ENCODE measurements at regions not wholly inside any gene's neighbourhood (a gene's known extent, or its start where the extent isn't known, plus 50 kb on each side); places are given as distances from the start of the nearest gene placed in this dataset.
"Not testable (repeated sequence)": the region's sequence is repeated elsewhere in the genome, so short reads cannot be mapped to it uniquely, and the experiment has no call there.

GRCh38 chr7:106441343-106441742 lies 156.6 kb upstream of the NAMPT start:
- H3K4me3 ChIP-seq (ENCODE audit: low read length); DNase-seq (ENCODE audit: low read depth, low spot score): not testable (repeated sequence)

DNA sequence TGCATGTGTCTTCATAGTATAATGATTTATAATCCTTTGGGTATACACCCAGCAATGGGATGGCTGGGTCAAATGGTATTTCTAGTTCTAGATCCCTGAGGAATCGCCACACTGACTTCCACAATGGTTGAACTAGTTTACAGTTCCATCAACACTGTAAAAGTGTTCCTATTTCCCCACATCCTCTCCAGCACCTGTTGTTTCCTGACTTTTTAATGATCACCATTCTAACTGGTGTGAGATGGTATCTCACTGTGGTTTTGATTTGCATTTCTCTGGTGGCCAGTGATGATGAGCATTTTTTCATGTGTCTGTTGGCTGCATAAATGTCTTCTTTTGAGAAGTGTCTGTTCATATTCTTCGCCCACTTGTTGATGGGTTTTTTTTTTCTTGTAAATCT lies 152.2 kb upstream of the NAMPT start:
- not testable (repeated sequence) for DNase-seq (ENCODE audit: low read depth, low spot score); H3K4me3 ChIP-seq (ENCODE audit: low read length)

GRCh38 chr7:106433377-106433776 lies 148.6 kb upstream of the NAMPT start:
- no peak overlapping the region for H3K4me3 ChIP-seq (ENCODE audit: low read length)
- DNase-seq (ENCODE audit: low read depth, low spot score), result no peak

- DNase-seq (ENCODE audit: low read depth, low spot score), result no peak
- no peak overlapping the region for H3K4me3 ChIP-seq (ENCODE audit: low read length)
Observed at GRCh38 chr7:106430535-106431455, 146.0 kb upstream of the NAMPT start.

- DNase-seq (ENCODE audit: low read depth, low spot score), result no peak
- H3K4me3 ChIP-seq (ENCODE audit: low read length), result no peak overlapping the region
Observed at GRCh38 chr7:106430103-106430502, 145.3 kb upstream of the NAMPT start.

DNA sequence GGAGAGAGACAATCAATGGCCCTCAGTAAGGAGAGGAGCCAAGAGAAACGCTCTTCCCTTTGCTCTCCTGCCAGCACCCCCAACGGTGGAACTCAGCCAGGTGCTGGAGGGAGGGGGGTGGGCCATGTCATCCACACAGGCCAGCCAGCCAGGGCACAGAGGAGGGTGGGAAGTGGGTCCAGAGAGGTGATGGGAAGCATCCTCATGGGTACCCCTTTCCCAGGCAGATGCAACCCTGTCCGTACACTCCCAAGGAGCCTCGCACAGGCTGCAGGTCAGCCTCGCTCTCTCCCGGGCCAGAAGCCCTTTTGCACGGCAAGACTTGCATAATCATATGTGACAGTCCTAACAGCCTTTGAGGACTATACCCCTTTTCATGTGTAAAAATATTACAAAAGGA lies 142.0 kb upstream of the NAMPT start:
- H3K4me3 ChIP-seq (ENCODE audit: low read length), result no peak overlapping the region
- DNase-seq (ENCODE audit: low read depth, low spot score), result no peak

GRCh38 chr7:106425017-106425719 lies 140.4 kb upstream of the NAMPT start:
- H3K4me3 ChIP-seq (ENCODE audit: low read length), result no peak overlapping the region
- DNase-seq (ENCODE audit: low read depth, low spot score), result no peak

DNA sequence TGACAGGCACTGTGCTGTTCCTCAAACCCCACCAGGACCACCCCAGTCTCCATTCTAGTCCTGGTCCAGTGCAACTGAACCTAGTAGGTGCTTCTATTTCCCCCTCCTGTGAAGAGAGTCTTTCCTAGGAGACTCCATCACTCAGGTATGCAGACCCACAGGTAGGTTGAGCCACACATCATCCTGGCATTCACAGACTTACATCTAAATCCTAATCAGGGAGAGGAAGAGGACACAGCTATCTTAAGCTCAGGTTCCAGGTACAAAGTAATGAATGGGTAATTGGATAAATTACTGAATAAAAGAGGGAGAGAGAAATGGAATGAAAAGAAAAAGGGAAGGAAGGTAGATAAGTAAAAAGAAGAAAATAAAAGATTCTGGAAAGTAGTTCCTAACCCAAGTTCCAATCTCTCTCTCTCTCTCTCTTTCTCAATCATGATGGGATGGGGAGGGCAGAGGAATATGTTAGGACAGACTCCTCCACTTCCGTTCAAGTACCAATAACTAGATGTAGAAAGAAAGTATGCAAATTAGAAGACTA lies 139.8 kb upstream of the NAMPT start:
- no peak for DNase-seq (ENCODE audit: low read depth, low spot score)
- H3K4me3 ChIP-seq (ENCODE audit: low read length), result no peak overlapping the region

DNA sequence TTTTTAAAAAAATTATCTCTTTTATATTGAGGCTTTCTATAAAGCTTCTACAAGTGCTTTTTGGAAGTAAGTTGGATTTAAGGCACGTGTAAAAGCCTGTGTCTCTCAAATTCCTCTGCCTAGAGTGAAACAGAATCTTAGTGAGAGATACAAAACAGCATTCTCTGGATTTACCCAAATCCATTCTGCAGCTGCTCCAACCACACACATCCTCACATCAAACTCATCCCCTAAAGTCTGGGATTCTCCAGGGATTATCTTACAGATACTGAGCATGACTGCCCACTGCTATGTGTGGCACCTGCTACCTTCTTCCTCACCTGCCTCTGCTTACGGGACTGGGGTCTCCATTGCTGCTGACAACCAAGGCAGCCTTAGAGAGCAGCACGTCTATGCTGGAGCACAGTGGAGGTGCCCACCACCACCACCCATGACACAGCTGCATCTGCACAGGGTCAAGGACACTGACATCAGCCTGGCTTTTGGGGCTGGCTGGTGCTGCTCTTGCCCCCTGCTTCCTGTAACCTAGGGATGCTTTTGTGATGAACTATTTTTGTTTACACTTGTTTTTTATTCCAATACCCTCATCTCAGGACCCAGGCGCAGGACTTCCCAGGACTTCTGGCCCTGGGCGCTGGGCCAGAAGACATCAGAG lies 139.2 kb upstream of the NAMPT start:
- no peak for DNase-seq (ENCODE audit: low read depth, low spot score)
- H3K4me3 ChIP-seq (ENCODE audit: low read length), result no peak overlapping the region

DNA sequence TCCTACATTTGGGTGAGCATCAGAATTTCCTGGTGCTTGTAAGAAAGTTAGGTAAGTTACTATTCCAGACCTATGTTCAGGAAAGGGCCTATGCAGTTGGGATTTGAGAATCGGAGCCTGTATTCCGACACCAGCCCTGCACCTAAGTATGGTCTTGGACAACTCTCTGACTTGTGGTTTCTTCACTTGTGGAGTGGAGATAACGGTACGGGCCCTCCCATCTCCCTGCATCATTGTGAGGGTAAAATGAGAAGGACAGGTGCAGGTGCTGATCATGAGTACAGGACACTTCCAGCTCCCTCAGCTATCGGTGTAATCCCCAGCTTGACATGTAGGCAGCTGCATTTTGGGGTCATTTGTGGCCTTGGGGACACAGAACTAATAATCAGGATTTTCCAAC lies 138.3 kb upstream of the NAMPT start:
- no peak for DNase-seq (ENCODE audit: low read depth, low spot score)
- H3K4me3 ChIP-seq (ENCODE audit: low read length), result no peak overlapping the region

GRCh38 chr7:106421181-106421762 lies 136.5 kb upstream of the NAMPT start:
- no peak for DNase-seq (ENCODE audit: low read depth, low spot score)
- H3K4me3 ChIP-seq (ENCODE audit: low read length), result no peak overlapping the region

GRCh38 chr7:106420736-106421135 lies 136.0 kb upstream of the NAMPT start:
- DNase-seq (ENCODE audit: low read depth, low spot score), result no peak
- no peak overlapping the region for H3K4me3 ChIP-seq (ENCODE audit: low read length)

- H3K4me3 ChIP-seq (ENCODE audit: low read length), result no peak overlapping the region
- DNase-seq (ENCODE audit: low read depth, low spot score), result no peak
Observed at GRCh38 chr7:106420210-106420609, 135.4 kb upstream of the NAMPT start.

GRCh38 chr7:106419455-106420182 lies 134.8 kb upstream of the NAMPT start:
- no peak for DNase-seq (ENCODE audit: low read depth, low spot score)
- no peak overlapping the region for H3K4me3 ChIP-seq (ENCODE audit: low read length)

- DNase-seq (ENCODE audit: low read depth, low spot score), result no peak
- no peak overlapping the region for H3K4me3 ChIP-seq (ENCODE audit: low read length)
Observed at GRCh38 chr7:106418526-106418925, 133.7 kb upstream of the NAMPT start.

DNA sequence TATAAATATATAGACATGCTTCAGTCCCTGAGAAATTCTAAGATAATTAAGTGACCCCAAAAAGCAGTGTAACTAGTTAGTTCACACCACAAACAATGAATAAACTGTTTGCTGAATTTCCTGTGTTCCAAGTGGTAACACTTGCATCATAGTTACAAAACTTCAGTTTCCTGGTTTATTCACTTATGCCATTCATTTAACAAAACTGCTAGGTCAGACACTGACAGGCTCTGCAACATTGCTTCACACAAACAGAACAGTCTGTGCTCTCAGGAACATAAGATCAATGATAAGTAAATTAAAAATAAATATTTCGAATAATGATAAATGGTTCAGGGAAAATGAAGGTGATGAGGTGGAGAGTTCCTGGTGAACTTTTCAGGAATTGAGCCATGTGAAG lies 133.3 kb upstream of the NAMPT start:
- H3K4me3 ChIP-seq (ENCODE audit: low read length), result no peak overlapping the region
- no peak for DNase-seq (ENCODE audit: low read depth, low spot score)

DNA sequence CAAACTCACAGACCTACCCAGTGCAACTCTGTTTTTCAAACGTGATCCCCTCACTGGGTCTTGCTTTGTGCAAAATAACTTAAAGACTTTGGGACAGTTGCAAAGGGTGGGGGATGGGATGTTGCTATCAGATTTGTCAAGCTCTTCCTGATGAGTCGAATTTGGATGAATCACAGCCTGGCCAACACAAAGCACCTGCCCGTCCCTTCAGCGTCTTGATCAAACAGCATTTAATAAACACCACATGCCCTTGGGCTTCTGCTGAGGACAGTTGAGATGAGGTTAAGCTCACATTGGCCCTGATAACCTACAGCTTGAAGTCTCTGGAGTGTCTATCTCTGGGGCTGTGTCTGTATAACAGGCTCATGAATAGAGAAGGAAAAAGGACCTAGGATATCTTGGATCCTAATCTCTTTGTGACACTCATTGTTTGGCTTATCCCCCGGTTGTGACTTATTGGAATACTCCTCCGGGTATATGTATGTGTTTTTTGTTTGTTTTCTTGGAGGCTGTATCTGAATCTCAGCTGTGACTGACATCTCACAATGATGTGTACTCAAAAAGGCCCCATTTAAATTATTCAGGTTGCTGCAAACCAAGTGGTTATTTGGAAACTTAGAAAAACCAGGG lies 132.6 kb upstream of the NAMPT start:
- H3K4me3 ChIP-seq (ENCODE audit: low read length), result no peak overlapping the region
- DNase-seq (ENCODE audit: low read depth, low spot score), result no peak

- H3K4me3 ChIP-seq (ENCODE audit: low read length), result no peak overlapping the region
- DNase-seq (ENCODE audit: low read depth, low spot score), result no peak
Observed at GRCh38 chr7:106416430-106416829, 131.6 kb upstream of the NAMPT start.
